KMS-11 (cell line): ENCODE measurements at regions not wholly inside any gene's neighbourhood (a gene's known extent, or its start where the extent isn't known, plus 50 kb on each side); places are given as distances from the start of the nearest gene placed in this dataset.

ENCODE experiments used
- H2AFZ ChIP-seq: fragments of 200-600 bp; sonication (generic); 2 replicates; pipeline ENCODE4 v1.6.1; 2016; ENCODE audit warnings: antibody characterized with exemption, mixed run types, low read depth
- H3K27ac ChIP-seq: fragments of 200-600 bp; sonication (generic); 2 replicates; pipeline ENCODE4 v1.6.1; 2016; ENCODE audit warnings: mild to moderate bottlenecking, mixed run types
- H3K27me3 ChIP-seq: fragments of 200-600 bp; sonication (generic); 2 replicates; pipeline ENCODE4 v1.6.1; 2017; ENCODE audit warnings: mild to moderate bottlenecking, low read depth, mixed run types, moderate library complexity; ENCODE audit not compliant: insufficient read depth
- H3K36me3 ChIP-seq: fragments of 200-600 bp; sonication (generic); 2 replicates; pipeline ENCODE4 v1.6.1; 2017; ENCODE audit warnings: mild to moderate bottlenecking, mixed run types; ENCODE audit not compliant: insufficient read depth
- H3K4me1 ChIP-seq: fragments of 200-600 bp; sonication (generic); 2 replicates; pipeline ENCODE4 v1.6.1; 2016; ENCODE audit warnings: mild to moderate bottlenecking, low read depth, mixed run types; ENCODE audit not compliant: poor library complexity, severe bottlenecking
- H3K4me2 ChIP-seq: fragments of 200-600 bp; sonication (generic); 2 replicates; pipeline ENCODE4 v1.7.0; 2016; ENCODE audit warnings: mild to moderate bottlenecking, mixed run types
- H3K4me3 ChIP-seq: fragments of 200-600 bp; sonication (generic); IDR thresholded peaks from 2 replicates; pipeline ENCODE4 v1.6.1; 2017; ENCODE audit warnings: low read depth, low read length, mixed read lengths; ENCODE audit not compliant: insufficient read depth
- H3K79me2 ChIP-seq: fragments of 200-600 bp; sonication (generic); 2 replicates; pipeline ENCODE4 v1.6.1; 2016; ENCODE audit warnings: low read depth, mixed run types; ENCODE audit not compliant: insufficient read depth
- H3K9ac ChIP-seq: fragments of 200-600 bp; sonication (generic); 2 replicates; pipeline ENCODE4 v1.6.1; 2016; ENCODE audit warnings: mild to moderate bottlenecking, mixed run types
- H4K20me1 ChIP-seq: fragments of 200-600 bp; sonication (generic); 2 replicates; pipeline ENCODE4 v1.6.1; 2016; ENCODE audit warnings: mild to moderate bottlenecking, mixed run types; ENCODE audit not compliant: insufficient read depth
- TF ChIP-seq, protein P1 (sequence below): fragments of 200-600 bp; sonication (generic); conservative IDR thresholded peaks from 2 replicates; pipeline ENCODE4 v1.6.1; 2017; ENCODE audit warnings: low read depth, mild to moderate bottlenecking, antibody characterized with exemption, low read length, moderate library complexity, mixed read lengths

GRCh38 chr5:56595566-56595965 lies 219.8 kb upstream of the MAP3K1 start:
- H3K27ac ChIP-seq: no peak overlapping the region
- H3K4me2 ChIP-seq: no peak overlapping the region
- no peak overlapping the region for H3K4me3 ChIP-seq
- H4K20me1 ChIP-seq: no peaks in the 10 kb centered on the region
- no peaks in the 10 kb centered on the region for H3K27me3 ChIP-seq
- no peak overlapping the region for H2AFZ ChIP-seq
- H3K79me2 ChIP-seq: no peaks in the 10 kb centered on the region
- H3K4me1 ChIP-seq: peaks cover 19% of the 10 kb centered on the region
- TF ChIP-seq, protein P1, sequence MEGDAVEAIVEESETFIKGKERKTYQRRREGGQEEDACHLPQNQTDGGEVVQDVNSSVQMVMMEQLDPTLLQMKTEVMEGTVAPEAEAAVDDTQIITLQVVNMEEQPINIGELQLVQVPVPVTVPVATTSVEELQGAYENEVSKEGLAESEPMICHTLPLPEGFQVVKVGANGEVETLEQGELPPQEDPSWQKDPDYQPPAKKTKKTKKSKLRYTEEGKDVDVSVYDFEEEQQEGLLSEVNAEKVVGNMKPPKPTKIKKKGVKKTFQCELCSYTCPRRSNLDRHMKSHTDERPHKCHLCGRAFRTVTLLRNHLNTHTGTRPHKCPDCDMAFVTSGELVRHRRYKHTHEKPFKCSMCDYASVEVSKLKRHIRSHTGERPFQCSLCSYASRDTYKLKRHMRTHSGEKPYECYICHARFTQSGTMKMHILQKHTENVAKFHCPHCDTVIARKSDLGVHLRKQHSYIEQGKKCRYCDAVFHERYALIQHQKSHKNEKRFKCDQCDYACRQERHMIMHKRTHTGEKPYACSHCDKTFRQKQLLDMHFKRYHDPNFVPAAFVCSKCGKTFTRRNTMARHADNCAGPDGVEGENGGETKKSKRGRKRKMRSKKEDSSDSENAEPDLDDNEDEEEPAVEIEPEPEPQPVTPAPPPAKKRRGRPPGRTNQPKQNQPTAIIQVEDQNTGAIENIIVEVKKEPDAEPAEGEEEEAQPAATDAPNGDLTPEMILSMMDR: no peak
- H3K9ac ChIP-seq: no peak overlapping the region
- no peaks in the 10 kb centered on the region for H3K36me3 ChIP-seq

DNA sequence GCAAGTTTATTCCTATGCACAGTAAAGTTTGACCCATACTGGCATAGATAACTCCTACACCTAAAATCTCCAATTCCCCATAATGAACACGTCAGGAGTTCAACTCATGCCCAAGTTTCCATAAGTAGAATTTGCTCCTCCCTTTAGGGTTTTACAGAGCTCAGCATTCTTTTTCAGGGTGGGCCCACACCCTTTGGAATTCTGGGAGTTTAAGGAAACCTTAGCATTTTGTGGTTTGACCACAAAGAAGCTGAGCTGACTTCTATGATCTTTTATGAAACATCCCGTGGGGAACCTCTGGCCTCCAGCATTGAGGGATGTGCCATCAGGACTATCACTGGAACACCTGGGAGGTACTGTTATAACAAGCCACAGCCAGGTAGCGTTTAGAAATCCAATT lies 220.6 kb upstream of the MAP3K1 start:
- no peaks in the 10 kb centered on the region for H3K36me3 ChIP-seq
- H3K27me3 ChIP-seq: no peaks in the 10 kb centered on the region
- no peak overlapping the region for H3K4me2 ChIP-seq
- H3K79me2 ChIP-seq: no peaks in the 10 kb centered on the region
- H3K4me1 ChIP-seq: peaks cover 27% of the 10 kb centered on the region
- no peak overlapping the region for H3K27ac ChIP-seq
- H4K20me1 ChIP-seq: no peaks in the 10 kb centered on the region
- H3K4me3 ChIP-seq: no peak overlapping the region
- TF ChIP-seq, protein P1: no peak
- H3K9ac ChIP-seq: no peak overlapping the region
- H2AFZ ChIP-seq: no peak overlapping the region

DNA sequence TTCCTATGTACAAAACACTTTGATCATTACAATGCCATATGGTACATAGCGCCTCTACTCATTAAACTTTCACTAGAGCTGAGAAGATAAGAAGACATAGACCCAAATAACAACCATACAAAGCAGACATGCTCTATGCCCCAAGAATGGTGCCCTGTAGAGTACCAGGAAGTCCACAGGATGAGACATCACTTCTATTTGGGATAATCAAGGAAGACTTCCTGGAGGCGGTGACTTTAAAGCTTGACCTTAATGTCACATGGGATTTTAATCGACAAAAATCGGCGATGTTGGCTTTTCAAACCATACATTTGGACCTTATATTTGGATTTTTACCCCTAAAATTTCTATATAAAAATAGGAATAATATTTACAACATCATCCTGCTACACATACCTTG lies 224.3 kb upstream of the MAP3K1 start:
- H3K4me3 ChIP-seq: no peak overlapping the region
- H3K4me2 ChIP-seq: no peak overlapping the region
- no peak overlapping the region; the same call in 1 of the 2 replicates for H3K27ac ChIP-seq
- H2AFZ ChIP-seq: no peak overlapping the region
- H3K36me3 ChIP-seq: no peaks in the 10 kb centered on the region
- H3K9ac ChIP-seq: no peak overlapping the region
- TF ChIP-seq, protein P1: no peak
- H3K27me3 ChIP-seq: no peaks in the 10 kb centered on the region
- no peaks in the 10 kb centered on the region for H3K79me2 ChIP-seq
- peaks cover 44% of the 10 kb centered on the region for H3K4me1 ChIP-seq
- H4K20me1 ChIP-seq: no peaks in the 10 kb centered on the region

GRCh38 chr5:56589481-56589860 lies 225.9 kb upstream of the MAP3K1 start:
- Histone ChIP-seq H4K20me1 (no peaks in the 10 kb centered on the region), H3K27me3 (no peaks in the 10 kb centered on the region), H3K4me1 (peaks cover 44% of the 10 kb centered on the region), H3K4me3 (no peak overlapping the region), H3K9ac (peak overlapping the region; percentile 87), H2AFZ (peak overlapping the region; percentile 67), H3K4me2 (peak overlapping the region; percentile 98), H3K79me2 (no peaks in the 10 kb centered on the region), H3K36me3 (no peaks in the 10 kb centered on the region), H3K27ac (peak overlapping the region; percentile 99)
- TF ChIP-seq, protein P1: no peak
